K562 (cell line): ENCODE measurements at regions not wholly inside any gene's neighbourhood (a gene's known extent, or its start where the extent isn't known, plus 50 kb on each side); places are given as distances from the start of the nearest gene placed in this dataset.

Experiments used
- ATAC-seq: fragments of 200-7000 bp; cut with Tn5 transposase; 3 replicates; pipeline ENCODE4 v1.9.1; 2020; ENCODE audit warnings: moderate library complexity
- BruUV-seq: library from RNA; stranded (reverse); fragments of 400-500 nt; replicated peaks from 2 replicates; lab custom pipeline; 2021; lab: Mats Ljungman, UMichigan
- CTCF ChIA-PET: fragments of 300-600 bp; formaldehyde crosslinking; extraction: SDS; loops from one replicate; lab custom pipeline; 2021; ENCODE audit warnings: low intra/inter-chr PET ratio; lab: Yijun Ruan, JAX
- POLR2A ChIA-PET: fragments of 300-600, 350-650 bp; sonication (Branson Sonifier 250); formaldehyde crosslinking; extraction: SDS; loops from one replicate; lab custom pipeline; 2021; ENCODE audit warnings: antibody characterized with exemption, inconsistent platforms; lab: Yijun Ruan, JAX
- DNase-seq, 4 experiments: peaks; one replicate each; pipeline versions ENCODE4 v3.0.0 to v3.0.0-alpha.2; 2011 to 2018; ENCODE audit warnings: low spot score in 3 of 4, mixed read lengths in 3 of 4; ENCODE audit errors: extremely low read depth in 1 of 4
- FAIRE-seq: peaks from 2 replicates; lab custom pipeline; 2011; peaks lifted over from hg19 to GRCh38; lab: Jason Lieb, UNC
- H2AFZ ChIP-seq: 2 replicates; pipeline ENCODE4 v1.6.0; 2011; ENCODE audit warnings: low read depth, low read length, control low read depth, inconsistent platforms
- H3K27ac ChIP-seq: fragments of 200-600 bp; 3 replicates; pipeline ENCODE4 v1.8.0; 2011; ENCODE audit warnings: low read depth, mild to moderate bottlenecking, control low read depth, inconsistent platforms, low read length, moderate library complexity, mixed read lengths; ENCODE audit errors: extremely low read depth
- H3K27me3 ChIP-seq, 2 experiments: fragments of 300-600 bp in 1 of 2; 2 replicates in 1 of 2; 3 replicates in 1 of 2; pipeline versions ENCODE4 v1.6.0 to v1.8.0; 2011; ENCODE audit warnings: inconsistent platforms in 2 of 2, low read length in 2 of 2, mild to moderate bottlenecking in 1 of 2, mixed read lengths in 1 of 2, moderate library complexity in 1 of 2; ENCODE audit not compliant: control insufficient read depth in 2 of 2, insufficient read depth in 2 of 2
- H3K36me3 ChIP-seq: fragments of 300-600 bp; 3 replicates; pipeline ENCODE4 v1.8.0; 2011; ENCODE audit warnings: mild to moderate bottlenecking, low read length, inconsistent platforms; ENCODE audit not compliant: control insufficient read depth, insufficient read depth
- H3K4me1 ChIP-seq, 2 experiments: fragments of 200-600 bp in 1 of 2; replicated peaks in 1 of 2; 2 replicates in 1 of 2; 3 replicates in 1 of 2; pipeline versions ENCODE4 v1.5.1 to v1.8.0; 2011; ENCODE audit warnings: inconsistent platforms in 2 of 2, low read length in 2 of 2, mild to moderate bottlenecking in 1 of 2, mixed read lengths in 1 of 2, moderate library complexity in 1 of 2; ENCODE audit not compliant: control insufficient read depth in 2 of 2, insufficient read depth in 2 of 2
- H3K4me2 ChIP-seq: 2 replicates; pipeline ENCODE4 v1.6.1; 2011; ENCODE audit warnings: low read length, control low read depth, inconsistent platforms, mixed read lengths; ENCODE audit not compliant: insufficient read depth
- H3K4me3 ChIP-seq: fragments of 200-600 bp; sonication (generic), shearing (Covaris generic); 2 replicates; pipeline ENCODE4 v1.5.1; 2016; ENCODE audit warnings: control low read depth, inconsistent platforms
- H3K79me2 ChIP-seq: fragments of 200-600 bp; 3 replicates; pipeline ENCODE4 v1.8.0; 2011; ENCODE audit warnings: low read length, inconsistent platforms; ENCODE audit not compliant: control insufficient read depth, insufficient read depth
- H3K9ac ChIP-seq, 2 experiments: 2 replicates each; pipeline versions ENCODE4 v1.6.0 to v1.6.1; 2011; ENCODE audit warnings: low read depth in 2 of 2, low read length in 2 of 2, control low read depth in 1 of 2, inconsistent platforms in 1 of 2, mild to moderate bottlenecking in 1 of 2, mixed read lengths in 1 of 2; ENCODE audit not compliant: insufficient read depth in 1 of 2
- H3K9me1 ChIP-seq: one replicate; pipeline ENCODE4 v1.6.0; 2011; ENCODE audit warnings: inconsistent platforms, mild to moderate bottlenecking, low read length, moderate library complexity; ENCODE audit not compliant: control insufficient read depth, insufficient read depth
- H3K9me3 ChIP-seq: replicated peaks from 2 replicates; pipeline ENCODE4 v1.5.1; 2011; ENCODE audit warnings: low read depth, low read length, inconsistent platforms; ENCODE audit not compliant: control insufficient read depth, insufficient read depth
- H4K20me1 ChIP-seq: replicated peaks from 2 replicates; pipeline ENCODE4 v1.6.1; 2011; ENCODE audit warnings: low read length, inconsistent platforms, mixed read lengths; ENCODE audit not compliant: control insufficient read depth, insufficient read depth
- HDAC2 ChIP-seq: fragments of 450-650 bp; IDR thresholded peaks from 2 replicates; pipeline ENCODE4 v1.6.1; 2016; ENCODE audit warnings: mild to moderate bottlenecking
- ILK ChIP-seq: fragments of 450-650 bp; IDR thresholded peaks from 2 replicates; pipeline ENCODE4 v1.6.1; 2016; ENCODE audit warnings: missing genetic modification characterization, low read depth, mild to moderate bottlenecking, missing compliant biosample characterization, moderate library complexity, borderline replicate concordance
- LEF1 ChIP-seq: fragments of 450-650 bp; IDR thresholded peaks from 2 replicates; pipeline ENCODE4 v1.6.1; 2016; ENCODE audit warnings: mild to moderate bottlenecking
- MCM2 ChIP-seq: fragments of 450-650 bp; IDR thresholded peaks from 2 replicates; pipeline ENCODE4 v1.6.1; 2017; ENCODE audit warnings: low read depth, mild to moderate bottlenecking
- PATZ1 ChIP-seq: fragments of 250-450 bp; sonication (Bioruptor Pico); IDR thresholded peaks from 2 replicates; pipeline ENCODE4 v1.5.0; 2020; ENCODE audit warnings: mild to moderate bottlenecking, borderline replicate concordance
- RBM25 ChIP-seq: fragments of 200-400 bp; formaldehyde crosslinking; IDR thresholded peaks from 2 replicates; pipeline ENCODE4 v1.6.1; 2018; ENCODE audit warnings: low read length, low read depth, moderate library complexity; ENCODE audit not compliant: severe bottlenecking
- SREBF1 ChIP-seq: fragments of 150-350 bp; IDR thresholded peaks from 2 replicates; pipeline ENCODE4 v1.6.1; 2014; ENCODE audit warnings: antibody characterized with exemption, low read depth, low read length, borderline replicate concordance
- ZBTB9 ChIP-seq: fragments of 450-650 bp; formaldehyde crosslinking; IDR thresholded peaks from 2 replicates; pipeline ENCODE4 v1.4.0; 2020; ENCODE audit warnings: mild to moderate bottlenecking, moderate library complexity
- ZKSCAN1 ChIP-seq: fragments of 150-350 bp; IDR thresholded peaks from 2 replicates; pipeline ENCODE4 v1.6.1; 2016; ENCODE audit warnings: low read depth, low read length
- ZNF121 ChIP-seq: sonication (generic); formaldehyde crosslinking; conservative IDR thresholded peaks from 2 replicates; pipeline ENCODE4 v1.8.0; 2022; ENCODE audit warnings: missing genetic modification reagents
- ZNF146 ChIP-seq: IDR thresholded peaks from one replicate; pipeline ENCODE4 v1.6.1; 2018; ENCODE audit warnings: missing compliant biosample characterization; ENCODE audit not compliant: unreplicated experiment
- ZNF217 ChIP-seq: sonication (generic); formaldehyde crosslinking; IDR thresholded peaks from 2 replicates; pipeline ENCODE4 v1.8.0; 2022; ENCODE audit warnings: mild to moderate bottlenecking, missing genetic modification reagents
- WGBS: fragments of 100-300 bp; shearing (Covaris generic); methylation state at CpG from one replicate; pipeline ENCODE4 v1.1.6; 2016; ENCODE audit warnings: low coverage, mixed read lengths; ENCODE audit not compliant: insufficient coverage; ENCODE audit errors: missing lambda C conversion rate; 5-methylcytosine and 5-hydroxymethylcytosine counted together
- in situ Hi-C: fragments of 300-500 bp; cut with MboI; formaldehyde crosslinking; loops from 4 replicates; pipeline ENCODE4 v1.15.0; 2018; ENCODE audit warnings: inconsistent platforms, mixed read lengths
- intact Hi-C: fragments of 100-400 bp; cut with micrococcal nuclease; formaldehyde crosslinking; loops from 2 replicates; pipeline ENCODE4 v1.14.2; 2022

- no peaks in the 10 kb centered on the region for H3K36me3 ChIP-seq
- TF ChIP-seq RBM25 (no peak), MCM2 (no peak), ZNF146 (no peak), ZNF121 (no peak), ZNF217 (CRISPR knock-in tag) (no peak), ZBTB9 (CRISPR knock-in tag) (no peak), SREBF1 (no peak), PATZ1 (no peak), HDAC2 (no peak), ILK (tag) (no peak), ZKSCAN1 (no peak), LEF1 (no peak)
- intact Hi-C loops = no loop called here
- H3K79me2 ChIP-seq = no peaks in the 10 kb centered on the region
- FAIRE-seq (no peak), ATAC-seq (no peak), DNase-seq (no peak)
- H3K9me1 ChIP-seq = no peaks in the 10 kb centered on the region
- in situ Hi-C loops = no loop called here
- no peak overlapping the region for H3K4me2 ChIP-seq
- no TSS peak for BruUV-seq
- ChIA-PET CTCF (no interaction called here), POLR2A (no interaction called here)
- no peaks in the 10 kb centered on the region for H4K20me1 ChIP-seq
- H3K4me3 ChIP-seq = no peak overlapping the region
- H3K9ac ChIP-seq = no peak overlapping the region
- 12% methylated on average over 1 of the region's 1 CpG for WGBS
- no peaks in the 10 kb centered on the region for H3K4me1 ChIP-seq
- no peaks in the 10 kb centered on the region; the same call in 1 of the 2 replicates for H3K9me3 ChIP-seq
- H3K27ac ChIP-seq = no peak overlapping the region
- no peak overlapping the region for H2AFZ ChIP-seq
- H3K27me3 ChIP-seq = no peaks in the 10 kb centered on the region
These were observed 125.4 kb upstream of the PTCHD4 start for GRCh38 chr6:48236375-48236774.
